ENCODE measurements at regions not wholly inside any gene's neighbourhood (a gene's known extent, or its start where the extent isn't known, plus 50 kb on each side); places are given as distances from the start of the nearest gene placed in this dataset.
"Not testable (repeated sequence)": the region's sequence is repeated elsewhere in the genome, so short reads cannot be mapped to it uniquely, and the experiment has no call there.

GRCh38 chr9:107807183-107807582, 317.6 kb upstream of the KLF4 start:
- no peak for DNase-seq

DNA sequence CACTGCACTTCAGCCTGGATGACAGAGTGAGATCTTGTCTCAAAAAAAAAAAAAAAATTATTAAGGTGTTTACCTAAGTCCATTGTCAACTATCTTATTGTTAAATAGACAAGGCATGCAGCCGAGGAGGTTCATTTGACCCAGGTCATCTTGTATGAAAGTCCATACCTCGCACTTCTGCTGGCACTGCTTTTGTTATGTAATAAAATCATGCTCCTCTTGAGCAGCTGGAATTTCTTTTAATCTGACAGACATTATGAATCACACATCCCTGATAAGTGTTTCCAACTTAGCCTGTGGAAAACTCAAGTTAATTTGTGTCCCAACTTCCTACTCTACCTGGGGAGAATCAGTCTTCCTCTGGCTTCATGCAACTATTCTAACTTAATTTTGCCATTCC, 315.6 kb upstream of the KLF4 start:
- no peak for DNase-seq

DNA sequence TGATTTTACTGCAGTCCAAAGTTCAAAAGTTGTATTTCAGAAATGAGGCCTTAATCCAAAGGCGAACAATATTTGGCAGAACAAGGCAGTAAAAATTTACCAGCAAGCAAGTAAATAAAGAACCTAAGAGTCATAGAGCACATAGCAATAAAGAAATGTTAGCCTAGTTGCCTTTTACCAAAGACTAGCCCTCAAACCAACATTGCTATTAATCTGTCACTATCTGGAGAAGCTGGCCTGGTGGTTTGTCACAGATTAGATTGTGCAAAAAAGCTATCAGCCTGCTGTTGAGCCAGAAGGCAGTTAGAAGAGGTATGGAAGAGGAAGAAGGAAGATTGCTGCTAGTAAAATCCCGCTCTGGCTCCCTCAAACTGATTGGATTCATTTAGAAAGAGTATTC, 304.7 kb upstream of the KLF4 start:
- DNase-seq, result no peak

- no peak for DNase-seq
Measured at GRCh38 chr9:107793541-107793940, 304.0 kb upstream of the KLF4 start.

GRCh38 chr9:107792596-107792995, 303.0 kb upstream of the KLF4 start:
- DNase-seq, result no peak

DNA sequence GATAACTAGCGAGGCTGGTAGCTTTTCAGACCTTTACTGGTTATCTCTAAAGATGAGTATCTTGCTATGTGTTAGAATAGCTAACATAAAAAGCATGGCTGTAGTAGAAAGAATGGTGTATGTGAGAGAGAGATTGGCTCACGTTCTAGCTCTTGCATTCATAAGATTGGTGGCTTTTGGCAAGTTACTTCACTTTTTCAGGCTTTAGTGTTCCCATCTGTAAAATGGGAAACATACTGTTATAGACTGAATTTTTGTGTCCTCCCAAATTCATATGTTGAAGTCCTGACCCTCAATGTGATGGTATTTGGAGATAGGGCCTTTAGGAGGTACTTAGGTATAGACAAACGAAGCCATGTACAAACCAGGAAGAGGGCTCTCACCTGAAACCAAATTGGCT, 302.4 kb upstream of the KLF4 start:
- DNase-seq, result no peak

DNA sequence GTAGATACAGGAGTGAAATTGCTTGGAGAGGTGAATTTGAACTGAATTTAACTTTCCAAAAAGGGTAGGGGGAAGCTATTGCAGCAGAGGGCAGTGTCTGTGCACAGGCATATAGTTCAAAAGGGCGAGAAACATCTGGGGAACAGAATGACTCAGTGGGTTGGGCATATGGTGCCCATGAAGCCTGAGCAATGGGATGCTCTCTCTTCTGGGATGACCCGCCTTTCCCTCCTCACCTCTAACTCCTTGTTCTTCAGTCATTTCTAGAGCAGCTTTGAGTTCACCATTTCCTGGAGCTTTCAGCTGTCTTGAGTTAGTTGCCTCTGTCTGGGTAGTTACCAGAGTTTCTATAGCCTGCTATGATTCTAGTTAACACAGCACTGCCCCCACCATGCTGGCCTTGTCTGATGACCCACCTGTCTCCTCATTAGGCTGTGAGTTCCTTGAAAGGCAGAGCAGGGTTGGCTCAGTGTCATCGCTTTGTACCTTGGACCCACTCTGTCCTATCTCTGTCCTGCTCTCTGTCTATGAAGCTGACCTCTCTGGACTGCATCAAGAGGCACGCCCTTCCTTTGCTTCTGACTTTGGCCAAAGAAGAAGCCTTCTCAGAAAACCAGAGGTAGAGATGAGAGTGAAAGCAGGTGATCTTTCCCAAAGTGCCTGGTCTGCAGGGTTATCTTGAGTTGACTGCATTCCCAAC, 299.6 kb upstream of the KLF4 start:
- DNase-seq, result no peak

GRCh38 chr9:107786561-107786960, 297.0 kb upstream of the KLF4 start:
- no peak for DNase-seq

- DNase-seq, result peak; percentile 44
Measured at GRCh38 chr9:107784235-107784958, 294.8 kb upstream of the KLF4 start.

DNA sequence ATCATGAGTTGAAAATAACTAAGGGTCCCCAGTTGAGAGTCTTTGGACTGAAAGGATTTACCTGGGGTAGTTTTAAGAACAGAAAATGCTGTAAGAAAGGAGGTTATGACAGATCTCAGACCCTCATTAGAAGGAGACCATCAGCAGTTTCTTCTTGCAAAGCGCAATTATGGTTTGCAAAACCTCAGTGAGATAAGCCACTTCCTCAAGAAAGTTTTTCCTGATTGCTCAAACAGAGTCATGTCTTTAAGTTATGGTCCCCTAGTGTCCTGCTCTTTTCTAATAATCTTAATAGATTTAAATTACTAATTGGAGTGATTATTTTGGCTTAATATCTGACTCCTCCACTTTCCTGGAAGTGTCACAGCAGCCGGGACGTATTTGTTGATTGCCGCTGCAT, 293.2 kb upstream of the KLF4 start:
- DNase-seq, result no peak

DNA sequence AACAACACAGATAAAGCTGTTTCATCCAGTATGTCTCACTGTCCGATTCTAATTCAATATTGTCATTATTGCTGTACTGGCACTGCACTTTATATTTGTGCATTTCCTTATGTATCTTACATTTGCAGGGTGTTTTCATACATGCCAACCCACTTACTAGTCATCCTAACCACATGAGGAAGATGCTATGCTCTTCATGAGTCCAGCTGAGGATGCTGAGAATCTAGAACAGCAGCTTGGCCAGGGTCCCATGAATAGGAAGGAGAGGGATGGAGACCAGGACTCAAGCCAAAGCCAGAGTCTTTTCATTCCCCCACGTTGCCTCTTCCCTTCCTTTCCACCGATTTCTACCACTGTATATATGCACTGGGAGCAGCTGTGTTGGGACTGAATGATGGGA, 292.8 kb upstream of the KLF4 start:
- DNase-seq, result no peak

DNA sequence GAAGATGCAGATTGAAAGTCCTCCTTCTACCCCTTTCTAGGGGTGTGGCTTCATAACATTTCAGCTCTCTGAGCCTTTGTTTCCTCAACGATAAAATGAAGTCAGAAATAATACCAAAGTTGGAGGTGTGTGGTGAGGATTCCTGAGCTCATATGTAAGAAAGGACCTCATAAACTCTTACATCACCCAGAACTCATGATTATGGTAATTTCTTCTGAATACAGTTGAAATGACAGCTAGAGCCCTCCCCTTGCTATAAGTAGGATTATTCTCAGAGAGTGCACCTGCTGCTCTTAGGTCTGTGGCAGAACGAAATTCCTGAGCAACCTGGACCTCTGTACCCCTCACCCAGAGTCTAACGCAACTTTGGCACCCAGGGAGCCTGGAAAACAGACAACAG, 291.4 kb upstream of the KLF4 start:
- DNase-seq, result no peak

DNA sequence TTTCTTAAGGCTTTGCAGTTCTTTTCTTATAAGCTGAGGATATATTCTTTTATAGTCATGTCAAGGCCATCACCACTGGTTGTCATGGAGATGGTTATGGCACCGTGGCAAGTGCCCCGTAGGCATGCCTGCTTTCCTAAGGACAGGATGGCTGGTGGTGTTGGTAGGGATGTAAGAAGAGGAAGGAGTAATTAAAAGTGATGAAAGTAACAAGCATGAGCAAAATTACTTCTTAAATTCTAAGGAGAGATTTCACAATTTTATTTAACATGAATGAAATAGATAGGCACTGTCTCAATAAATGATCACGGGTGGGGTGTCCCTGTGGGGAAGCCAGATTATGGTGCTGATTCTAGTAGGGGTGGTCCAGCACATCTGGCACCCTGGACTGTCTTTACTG, 290.2 kb upstream of the KLF4 start:
- no peak for DNase-seq

DNA sequence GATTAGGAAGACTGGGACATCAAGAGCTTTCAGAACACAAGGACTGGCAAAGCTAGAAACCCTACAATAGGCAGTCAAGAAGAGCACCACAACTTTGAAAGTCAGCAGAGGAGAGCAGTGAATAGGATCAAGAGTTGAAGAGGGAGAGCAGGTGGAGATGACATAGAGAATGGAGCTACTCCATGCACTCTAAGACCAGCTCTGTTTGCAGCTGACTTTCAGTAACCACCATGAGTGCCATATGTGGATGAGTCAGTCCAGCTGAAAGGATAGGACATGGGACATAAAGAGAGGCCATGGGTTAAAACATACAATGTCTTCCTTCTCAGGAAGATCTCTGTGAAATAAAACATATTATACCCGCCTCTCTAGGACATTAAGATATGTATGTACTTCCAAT, 289.1 kb upstream of the KLF4 start:
- no peak for DNase-seq

DNA sequence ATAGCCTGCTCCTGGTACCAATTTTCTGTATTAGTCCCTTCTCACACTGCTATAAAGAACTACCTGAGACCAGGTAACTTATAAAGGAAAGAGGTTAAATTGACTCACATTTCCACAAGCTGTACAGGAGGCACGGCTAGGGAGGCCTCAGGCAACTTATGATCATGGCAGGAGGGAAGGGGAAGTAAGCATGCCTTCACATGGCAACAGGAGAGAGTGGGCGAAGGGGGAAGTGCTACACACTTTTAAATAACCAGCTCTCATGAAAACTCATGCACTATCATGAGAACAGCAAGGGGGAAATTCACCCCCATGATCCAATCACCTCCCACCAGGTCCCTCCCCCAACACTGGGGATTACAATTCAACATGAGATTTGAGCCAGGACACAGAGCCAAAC, 284.5 kb upstream of the KLF4 start:
- DNase-seq, result not testable (repeated sequence)

DNA sequence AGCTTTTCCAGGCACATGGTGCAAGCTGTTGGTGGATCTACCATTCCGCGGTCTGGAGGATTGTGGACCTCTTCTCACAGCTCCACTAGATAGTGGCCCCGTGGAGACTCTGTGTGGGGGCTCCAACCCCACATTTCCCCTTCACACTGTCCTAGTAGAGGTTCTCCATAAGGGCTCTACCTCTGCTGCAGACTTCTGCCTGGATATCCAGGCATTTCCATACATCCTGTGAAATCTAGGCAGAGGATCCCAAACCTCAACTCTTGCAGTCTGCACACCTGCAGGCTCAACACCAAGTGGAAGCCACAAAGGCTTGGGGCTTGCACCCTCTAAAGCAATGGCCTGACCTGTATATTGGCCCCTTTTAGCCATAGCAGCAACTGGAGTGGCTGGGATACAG, 283.4 kb upstream of the KLF4 start:
- no peak for DNase-seq

DNA sequence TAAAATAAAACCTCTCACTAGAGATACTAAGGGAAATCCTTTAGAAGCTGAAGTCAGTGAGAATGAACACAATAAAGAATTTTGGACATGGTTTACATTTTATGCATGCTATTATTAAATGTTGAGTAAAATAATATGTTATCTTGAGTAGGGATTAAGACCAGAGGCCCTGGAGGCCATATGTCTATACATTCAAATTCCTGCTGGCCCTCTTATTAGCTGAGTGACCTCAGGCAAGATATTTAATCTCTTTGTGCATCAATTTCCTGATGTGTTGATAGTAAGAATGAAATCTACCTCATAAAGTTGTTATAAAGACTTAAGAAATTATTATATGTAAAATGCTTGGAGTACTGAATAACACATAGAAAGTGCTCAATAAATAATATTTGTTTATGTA, 281.1 kb upstream of the KLF4 start:
- DNase-seq, result no peak

DNA sequence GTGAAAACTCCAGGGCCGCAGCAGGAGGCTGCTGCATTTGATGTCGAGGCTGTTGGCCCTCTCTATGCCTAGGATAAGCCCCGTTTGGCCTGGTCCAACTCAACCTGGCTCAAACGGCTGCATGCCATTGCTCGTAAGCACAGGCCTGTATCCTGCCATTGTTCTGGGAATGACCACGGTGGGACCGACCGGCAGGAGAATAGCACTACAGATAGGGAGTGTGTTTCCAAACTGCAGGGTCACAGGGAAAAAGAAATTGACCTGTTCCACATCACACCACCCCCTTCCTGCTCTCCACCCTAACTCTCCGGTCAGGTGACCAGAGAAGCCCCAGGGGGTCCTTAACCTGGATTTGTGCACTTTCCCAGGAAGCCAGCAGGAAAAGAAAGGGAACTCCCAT, 278.7 kb upstream of the KLF4 start:
- no peak for DNase-seq

- DNase-seq, result no peak
Measured at GRCh38 chr9:107767711-107768110, 278.1 kb upstream of the KLF4 start.

GRCh38 chr9:107763469-107763868, 273.9 kb upstream of the KLF4 start:
- not testable (repeated sequence) for DNase-seq

DNA sequence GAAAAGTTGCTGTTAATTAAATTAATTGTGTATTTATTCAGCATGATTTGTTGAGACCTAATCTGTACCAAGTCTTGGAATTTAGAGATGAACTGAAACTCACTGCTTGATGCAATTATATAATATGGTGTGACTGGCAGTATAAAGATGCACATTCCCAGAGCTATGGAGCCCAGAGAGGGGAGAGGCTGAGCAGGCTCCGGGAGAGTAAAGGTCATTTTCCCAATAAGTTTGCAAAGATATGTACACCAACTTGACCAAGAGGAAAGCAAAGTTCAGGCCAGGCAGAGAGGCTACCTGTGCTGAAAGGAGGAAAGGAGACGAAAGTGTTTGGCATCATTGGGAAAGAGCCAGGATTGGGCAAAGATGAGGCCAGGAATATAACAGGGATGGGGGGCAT, 271.7 kb upstream of the KLF4 start:
- DNase-seq, result no peak

DNA sequence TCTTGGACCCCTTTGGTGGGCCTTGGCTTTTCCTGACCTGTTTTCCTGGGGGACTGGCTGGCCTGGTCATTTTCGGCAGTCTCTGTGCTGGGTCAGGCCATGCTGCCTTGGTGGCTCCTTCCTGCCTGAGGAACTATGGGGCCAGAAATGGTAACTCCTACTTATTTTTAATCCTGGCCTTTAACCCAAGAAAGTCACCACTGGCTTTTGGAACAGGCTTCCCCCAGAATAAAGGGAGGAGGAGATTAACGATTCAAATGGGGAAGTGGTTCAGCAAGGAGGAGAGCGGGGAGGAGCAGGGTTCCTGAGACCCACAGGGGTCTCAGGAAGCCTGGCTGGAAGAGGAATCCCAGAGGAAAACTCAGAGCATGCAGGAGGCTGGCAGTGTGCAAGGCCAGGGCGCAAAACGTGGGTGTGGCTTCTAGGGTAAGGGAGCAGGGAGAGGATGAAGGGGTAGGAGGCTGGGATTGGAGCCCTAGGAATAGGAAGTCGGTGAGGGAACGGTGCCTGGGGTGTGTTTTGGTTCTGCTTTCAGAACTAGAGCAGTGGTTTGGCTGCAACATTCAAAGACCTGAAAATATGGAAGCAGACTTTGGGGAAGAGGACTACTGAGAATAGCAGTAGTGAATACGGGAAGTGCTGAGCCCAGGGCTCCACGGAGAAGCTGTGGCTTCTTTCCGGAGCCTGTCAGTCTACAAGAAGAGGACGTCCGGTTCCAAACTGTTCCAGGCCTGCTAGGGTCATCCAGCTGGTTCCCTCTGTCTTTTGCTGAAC, 271.1 kb upstream of the KLF4 start:
- DNase-seq, result no peak

DNA sequence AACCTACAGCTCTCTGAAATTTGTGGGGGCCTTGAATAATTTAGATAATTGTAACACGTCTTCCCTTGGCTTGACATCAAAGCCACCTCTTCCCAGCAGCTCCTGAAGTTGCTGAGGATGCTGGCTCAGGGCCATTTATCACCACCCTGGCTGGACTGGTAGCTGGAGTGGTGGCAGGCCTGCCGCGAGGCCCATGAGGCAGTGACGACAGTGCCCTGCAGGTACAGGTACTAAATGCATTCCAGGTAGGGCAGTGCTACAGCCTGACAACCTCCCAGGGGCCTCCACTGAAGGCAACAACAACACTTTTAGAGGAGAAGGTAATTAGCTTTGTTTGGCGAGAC, 270.2 kb upstream of the KLF4 start:
- DNase-seq, result no peak
